ENCODE measurements at regions not wholly inside any gene's neighbourhood (a gene's known extent, or its start where the extent isn't known, plus 50 kb on each side); places are given as distances from the start of the nearest gene placed in this dataset.

DNA sequence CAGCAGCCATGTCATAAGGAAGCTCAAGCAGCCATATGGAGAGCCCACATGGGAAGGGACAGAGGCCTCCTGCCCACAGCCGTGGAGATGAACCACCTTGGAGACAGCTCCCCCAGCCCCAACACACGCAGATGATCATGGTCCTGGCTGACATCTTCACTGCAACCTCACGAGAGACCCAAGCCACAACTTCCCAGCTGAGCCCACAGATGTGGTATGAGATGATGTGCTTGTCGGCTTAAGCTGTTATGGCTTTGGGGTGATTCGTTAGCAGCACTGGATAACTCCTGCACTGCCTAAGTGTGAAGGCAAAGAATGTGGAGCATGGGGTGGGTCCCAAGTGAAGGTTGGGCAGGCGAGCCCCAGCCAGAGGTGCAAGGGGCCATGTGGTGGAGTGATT, 163.4 kb downstream of the ERCC6L2 start:
- Histone ChIP-seq H3K79me2 (ENCODE audit: low read depth) (no peaks in the 10 kb centered on the region), H3K9ac (no peak overlapping the region), H3K27ac (no peak overlapping the region), H3K27me3 (no peaks in the 10 kb centered on the region), H2AFZ (replicated peaks) (no peak overlapping the region), H3K36me3 (no peaks in the 10 kb centered on the region), H4K20me1 (ENCODE audit: low read depth) (no peaks in the 10 kb centered on the region), H3F3A (ENCODE audit: low read depth) (no peaks in the 10 kb centered on the region), H3K4me1 (no peaks in the 10 kb centered on the region), H3K4me2 (no peak overlapping the region), H3K9me3 (ENCODE audit: low read depth) (no peaks in the 10 kb centered on the region), H3K4me3 (no peak overlapping the region)
- Mint-ChIP-seq H3K27ac (no peak overlapping the region), H3K36me3 (peaks cover 10% of the 10 kb centered on the region), H3K9me3 (peaks cover 37% of the 10 kb centered on the region), H3K4me1 (peaks cover 6% of the 10 kb centered on the region), H3K27me3 (ENCODE audit: insufficient read depth, low read depth) (peaks cover 19% of the 10 kb centered on the region), H3K4me3 (no peak overlapping the region)
- DNase-seq (ENCODE audit: low spot score): no peak
- no peak for TF ChIP-seq EZH2 (IDR thresholded peaks at IDR 0.05)
- TF ChIP-seq CTCF (IDR thresholded peaks at IDR 0.05): no peak
- no peak for TF ChIP-seq EZH2phosphoT487 (IDR thresholded peaks at IDR 0.05)

DNA sequence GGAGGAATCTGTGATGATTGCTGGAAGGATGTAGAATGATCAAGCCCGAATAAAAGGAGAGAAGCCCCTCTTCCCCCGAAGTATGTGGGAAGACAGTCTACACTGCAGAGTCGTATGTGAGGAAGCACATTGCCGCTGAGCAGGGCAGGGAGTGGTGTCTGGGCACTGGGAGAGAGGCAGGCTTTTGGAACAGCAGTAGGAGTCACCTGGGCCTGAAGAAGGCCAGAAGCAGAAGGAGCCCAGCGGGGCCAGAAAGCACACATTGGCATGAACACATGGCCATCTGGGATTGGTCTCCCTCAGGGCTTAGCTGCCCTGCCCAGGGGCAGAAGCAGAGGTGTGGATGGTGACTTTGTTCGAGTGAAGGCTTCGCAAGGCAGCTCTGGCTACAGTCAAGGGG, 162.8 kb downstream of the ERCC6L2 start:
- H3K36me3 Mint-ChIP-seq: peaks cover 10% of the 10 kb centered on the region
- Histone ChIP-seq H3F3A (ENCODE audit: low read depth) (no peaks in the 10 kb centered on the region), H3K27me3 (no peaks in the 10 kb centered on the region), H3K36me3 (no peaks in the 10 kb centered on the region), H3K9ac (no peak overlapping the region), H3K4me1 (no peaks in the 10 kb centered on the region), H3K4me2 (no peak overlapping the region), H3K4me3 (no peak overlapping the region), H2AFZ (replicated peaks) (no peak overlapping the region), H4K20me1 (ENCODE audit: low read depth) (no peaks in the 10 kb centered on the region), H3K79me2 (ENCODE audit: low read depth) (no peaks in the 10 kb centered on the region), H3K9me3 (ENCODE audit: low read depth) (no peaks in the 10 kb centered on the region), H3K27ac (no peak overlapping the region)
- no peak overlapping the region for H3K27ac Mint-ChIP-seq
- peaks cover 6% of the 10 kb centered on the region for H3K4me1 Mint-ChIP-seq
- H3K4me3 Mint-ChIP-seq: no peak overlapping the region
- DNase-seq (ENCODE audit: low spot score): no peak
- peaks cover 19% of the 10 kb centered on the region for H3K27me3 Mint-ChIP-seq (ENCODE audit: insufficient read depth, low read depth)
- TF ChIP-seq EZH2 (IDR thresholded peaks at IDR 0.05) (no peak), EZH2phosphoT487 (IDR thresholded peaks at IDR 0.05) (no peak), CTCF (IDR thresholded peaks at IDR 0.05) (no peak)
- peaks cover 37% of the 10 kb centered on the region for H3K9me3 Mint-ChIP-seq

DNA sequence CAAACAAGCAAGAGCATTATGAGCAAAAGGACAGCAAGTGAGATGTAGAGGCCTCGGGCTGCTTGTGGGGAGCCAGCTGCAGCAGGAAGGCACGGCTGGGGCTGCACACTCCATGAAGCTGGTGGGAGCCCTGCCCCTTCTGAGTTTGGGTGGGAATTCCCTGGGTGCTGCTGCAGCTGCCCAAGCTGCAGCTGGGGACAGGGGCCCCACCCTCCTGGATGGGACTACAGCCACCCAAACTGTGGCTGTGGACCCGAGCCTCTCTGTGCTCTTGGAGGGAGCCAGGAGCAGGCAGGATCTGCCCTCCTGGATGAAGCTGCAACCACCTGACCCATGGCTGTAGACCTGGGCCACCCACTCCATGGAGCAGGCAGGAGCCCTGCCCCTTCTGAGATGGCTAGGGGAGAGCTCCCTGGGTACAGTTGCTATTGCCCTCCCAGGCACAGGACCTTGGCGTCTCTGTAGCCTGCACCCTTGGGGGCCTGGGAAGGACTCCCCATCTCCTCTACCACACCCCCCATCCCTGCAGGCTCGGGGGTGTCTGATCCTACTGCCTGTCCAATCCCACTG, 159.1 kb downstream of the ERCC6L2 start:
- Histone ChIP-seq H3K4me3 (no peak overlapping the region), H3K27me3 (peaks cover 1% of the 10 kb centered on the region), H3K36me3 (no peaks in the 10 kb centered on the region), H3K79me2 (ENCODE audit: low read depth) (no peaks in the 10 kb centered on the region), H4K20me1 (ENCODE audit: low read depth) (no peaks in the 10 kb centered on the region), H3K4me1 (no peaks in the 10 kb centered on the region), H3K4me2 (no peak overlapping the region), H2AFZ (replicated peaks) (no peak overlapping the region), H3F3A (ENCODE audit: low read depth) (no peaks in the 10 kb centered on the region), H3K9ac (no peak overlapping the region), H3K27ac (no peak overlapping the region), H3K9me3 (ENCODE audit: low read depth) (no peaks in the 10 kb centered on the region)
- no peak overlapping the region for H3K4me3 Mint-ChIP-seq
- H3K4me1 Mint-ChIP-seq: peaks cover 2% of the 10 kb centered on the region
- H3K27ac Mint-ChIP-seq: no peak overlapping the region
- TF ChIP-seq CTCF (IDR thresholded peaks at IDR 0.05): no peak
- TF ChIP-seq EZH2phosphoT487 (IDR thresholded peaks at IDR 0.05): no peak
- no peak for TF ChIP-seq EZH2 (IDR thresholded peaks at IDR 0.05)
- DNase-seq (ENCODE audit: low spot score): no peak
- H3K36me3 Mint-ChIP-seq: peaks cover 8% of the 10 kb centered on the region
- H3K9me3 Mint-ChIP-seq: peaks cover 37% of the 10 kb centered on the region
- H3K27me3 Mint-ChIP-seq (ENCODE audit: insufficient read depth, low read depth): peaks cover 21% of the 10 kb centered on the region
